ENCODE measurements at regions not wholly inside any gene's neighbourhood (a gene's known extent, or its start where the extent isn't known, plus 50 kb on each side); places are given as distances from the start of the nearest gene placed in this dataset.

- no peak for TF ChIP-seq NFYB (CRISPR knock-in tag; conservative IDR thresholded peaks at IDR 0.05; ENCODE audit: low read depth)
- TF ChIP-seq ZNF423 (CRISPR knock-in tag; IDR thresholded peaks at IDR 0.05), result no peak
- TF ChIP-seq CBFB (CRISPR knock-in tag; IDR thresholded peaks at IDR 0.05; ENCODE audit: low read depth), result no peak
- no peak for TF ChIP-seq ZNF396 (CRISPR knock-in tag; IDR thresholded peaks at IDR 0.05; ENCODE audit: borderline replicate concordance)
- no peak for TF ChIP-seq JUN (CRISPR knock-in tag; IDR thresholded peaks at IDR 0.05)
- no peak for TF ChIP-seq TCF7 (CRISPR knock-in tag; IDR thresholded peaks at IDR 0.05; ENCODE audit: low read depth)
- no peak for TF ChIP-seq SMAD3 (CRISPR knock-in tag; IDR thresholded peaks at IDR 0.05; ENCODE audit: borderline replicate concordance)
Measured at GRCh38 chr5:165885623-165886350, 2380.4 kb downstream of the MAT2B start (continued).

GRCh38 chr5:165887147-165887546 is 2381.7 kb downstream of the MAT2B start:
- no peak for TF ChIP-seq ZNF423 (CRISPR knock-in tag; IDR thresholded peaks at IDR 0.05)
- TF ChIP-seq RELA (CRISPR knock-in tag; IDR thresholded peaks at IDR 0.05; ENCODE audit: borderline replicate concordance), result no peak
- TF ChIP-seq ETV6 (CRISPR knock-in tag; IDR thresholded peaks at IDR 0.05), result no peak
- TF ChIP-seq GRHL2 (CRISPR knock-in tag; IDR thresholded peaks at IDR 0.05; ENCODE audit: insufficient replicate concordance, severe bottlenecking), result no peak
- TF ChIP-seq NR3C1 (CRISPR knock-in tag; conservative IDR thresholded peaks at IDR 0.05; ENCODE audit: low read depth), result no peak
- TF ChIP-seq, protein P1, sequence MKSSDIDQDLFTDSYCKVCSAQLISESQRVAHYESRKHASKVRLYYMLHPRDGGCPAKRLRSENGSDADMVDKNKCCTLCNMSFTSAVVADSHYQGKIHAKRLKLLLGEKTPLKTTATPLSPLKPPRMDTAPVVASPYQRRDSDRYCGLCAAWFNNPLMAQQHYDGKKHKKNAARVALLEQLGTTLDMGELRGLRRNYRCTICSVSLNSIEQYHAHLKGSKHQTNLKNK (CRISPR knock-in tag; IDR thresholded peaks at IDR 0.05), result no peak
- TF ChIP-seq TCF7 (CRISPR knock-in tag; IDR thresholded peaks at IDR 0.05; ENCODE audit: low read depth), result no peak
- TF ChIP-seq ATF1 (CRISPR knock-in tag; IDR thresholded peaks at IDR 0.05), result no peak
- TF ChIP-seq AR (CRISPR knock-in tag; IDR thresholded peaks at IDR 0.05), result no peak
- no peak for TF ChIP-seq OVOL2 (CRISPR knock-in tag; IDR thresholded peaks at IDR 0.05; ENCODE audit: borderline replicate concordance)
- no peak for TF ChIP-seq MYBL2 (CRISPR knock-in tag; IDR thresholded peaks at IDR 0.05)
- CTCF ChIA-PET, result no interaction called here
- Mint-ChIP-seq H3K36me3 (no peaks in the 10 kb centered on the region), H3K4me3 (no peak overlapping the region), H3K9me3 (peaks cover 7% of the 10 kb centered on the region; the same call in 1 of the 2 replicates), H3K27me3 (ENCODE audit: low read depth) (no peaks in the 10 kb centered on the region), H3K27ac (no peak overlapping the region), H3K4me1 (peaks cover 19% of the 10 kb centered on the region)
- ATAC-seq (no peak), DNase-seq (ENCODE audit: low spot score) (no peak)
- POLR2A ChIA-PET, result no interaction called here

DNA sequence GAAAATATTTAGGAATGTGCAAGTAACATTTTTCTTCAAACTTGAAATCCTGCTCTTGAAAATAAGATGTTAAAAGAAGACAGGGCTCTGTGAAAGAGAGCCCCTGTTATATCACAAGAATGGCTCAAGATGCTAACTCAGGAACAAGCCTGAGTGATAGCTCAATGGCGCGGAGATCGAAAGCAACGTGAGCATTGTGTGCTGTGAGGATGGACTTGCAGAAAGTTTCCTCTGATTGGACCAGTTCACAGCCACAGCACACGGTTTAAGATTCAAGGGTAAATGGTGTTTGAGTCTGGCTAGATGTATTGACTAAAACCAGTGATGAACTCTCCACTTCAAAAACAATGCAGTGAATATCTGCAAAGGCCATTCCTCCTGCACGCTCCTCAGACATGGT is 2387.0 kb downstream of the MAT2B start:
- POLR2A ChIA-PET, result no interaction called here
- H3K9me3 Mint-ChIP-seq, result peaks cover 1% of the 10 kb centered on the region; the same call in 1 of the 2 replicates
- no peak overlapping the region for H3K4me3 Mint-ChIP-seq
- no peak overlapping the region for H3K27ac Mint-ChIP-seq
- ATAC-seq (no peak), DNase-seq (ENCODE audit: low spot score) (no peak)
- no peaks in the 10 kb centered on the region for H3K27me3 Mint-ChIP-seq (ENCODE audit: low read depth)
- H3K36me3 Mint-ChIP-seq, result no peaks in the 10 kb centered on the region
- CTCF ChIA-PET, result no interaction called here
- no peaks in the 10 kb centered on the region for H3K4me1 Mint-ChIP-seq
- TF ChIP-seq IRF2 (CRISPR knock-in tag; IDR thresholded peaks at IDR 0.05; ENCODE audit: borderline replicate concordance, low read depth) (no peak), MYBL2 (CRISPR knock-in tag; IDR thresholded peaks at IDR 0.05) (no peak), ELF4 (CRISPR knock-in tag; IDR thresholded peaks at IDR 0.05; ENCODE audit: low read depth) (no peak), SMAD3 (CRISPR knock-in tag; IDR thresholded peaks at IDR 0.05; ENCODE audit: borderline replicate concordance) (no peak), STAT6 (CRISPR knock-in tag; conservative IDR thresholded peaks at IDR 0.05; ENCODE audit: low read depth) (no peak), NR1H2 (CRISPR knock-in tag; IDR thresholded peaks at IDR 0.05) (no peak), ZNF671 (CRISPR knock-in tag; IDR thresholded peaks at IDR 0.05) (no peak), ZNF317 (CRISPR knock-in tag; IDR thresholded peaks at IDR 0.05; ENCODE audit: borderline replicate concordance, low read depth) (no peak)
- TF ChIP-seq, protein P2, sequence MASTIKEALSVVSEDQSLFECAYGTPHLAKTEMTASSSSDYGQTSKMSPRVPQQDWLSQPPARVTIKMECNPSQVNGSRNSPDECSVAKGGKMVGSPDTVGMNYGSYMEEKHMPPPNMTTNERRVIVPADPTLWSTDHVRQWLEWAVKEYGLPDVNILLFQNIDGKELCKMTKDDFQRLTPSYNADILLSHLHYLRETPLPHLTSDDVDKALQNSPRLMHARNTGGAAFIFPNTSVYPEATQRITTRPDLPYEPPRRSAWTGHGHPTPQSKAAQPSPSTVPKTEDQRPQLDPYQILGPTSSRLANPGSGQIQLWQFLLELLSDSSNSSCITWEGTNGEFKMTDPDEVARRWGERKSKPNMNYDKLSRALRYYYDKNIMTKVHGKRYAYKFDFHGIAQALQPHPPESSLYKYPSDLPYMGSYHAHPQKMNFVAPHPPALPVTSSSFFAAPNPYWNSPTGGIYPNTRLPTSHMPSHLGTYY (CRISPR knock-in tag; IDR thresholded peaks at IDR 0.05), result no peak
- TF ChIP-seq, protein P3, sequence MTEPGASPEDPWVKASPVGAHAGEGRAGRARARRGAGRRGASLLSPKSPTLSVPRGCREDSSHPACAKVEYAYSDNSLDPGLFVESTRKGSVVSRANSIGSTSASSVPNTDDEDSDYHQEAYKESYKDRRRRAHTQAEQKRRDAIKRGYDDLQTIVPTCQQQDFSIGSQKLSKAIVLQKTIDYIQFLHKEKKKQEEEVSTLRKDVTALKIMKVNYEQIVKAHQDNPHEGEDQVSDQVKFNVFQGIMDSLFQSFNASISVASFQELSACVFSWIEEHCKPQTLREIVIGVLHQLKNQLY (CRISPR knock-in tag; IDR thresholded peaks at IDR 0.05), result no peak
